HFFc6 (cell line): ENCODE measurements at regions not wholly inside any gene's neighbourhood (a gene's known extent, or its start where the extent isn't known, plus 50 kb on each side); places are given as distances from the start of the nearest gene placed in this dataset.

Experiments used
- DNase-seq: peaks from one replicate; pipeline ENCODE4 v3.0.0-alpha.2; 2018
- H3K27ac Mint-ChIP-seq: 2 replicates; pipeline ENCODE4 v1.8.0; 2020; ENCODE audit warnings: mild to moderate bottlenecking, mixed read lengths
- H3K27me3 Mint-ChIP-seq: 2 replicates; pipeline ENCODE4 v1.8.0; 2021; ENCODE audit warnings: mild to moderate bottlenecking, moderate library complexity, mixed read lengths; ENCODE audit not compliant: insufficient read depth
- H3K36me3 Mint-ChIP-seq: 2 replicates; pipeline ENCODE4 v1.8.0; 2021; ENCODE audit warnings: low read depth, mixed read lengths
- H3K4me1 Mint-ChIP-seq: 2 replicates; pipeline ENCODE4 v1.8.0; 2020; ENCODE audit warnings: low read depth, mixed read lengths
- H3K4me3 Mint-ChIP-seq: 2 replicates; pipeline ENCODE4 v1.8.0; 2020; ENCODE audit warnings: mild to moderate bottlenecking, moderate library complexity, mixed read lengths
- H3K9me3 Mint-ChIP-seq: 2 replicates; pipeline ENCODE4 v1.8.0; 2020; ENCODE audit warnings: mild to moderate bottlenecking, mixed read lengths
- TF ChIP-seq, protein P1 (sequence below): fragments of 200-600 bp; sonication (generic); IDR thresholded peaks from 2 replicates; pipeline ENCODE4 v1.5.0; 2021; ENCODE audit warnings: antibody characterized with exemption, mild to moderate bottlenecking

DNA sequence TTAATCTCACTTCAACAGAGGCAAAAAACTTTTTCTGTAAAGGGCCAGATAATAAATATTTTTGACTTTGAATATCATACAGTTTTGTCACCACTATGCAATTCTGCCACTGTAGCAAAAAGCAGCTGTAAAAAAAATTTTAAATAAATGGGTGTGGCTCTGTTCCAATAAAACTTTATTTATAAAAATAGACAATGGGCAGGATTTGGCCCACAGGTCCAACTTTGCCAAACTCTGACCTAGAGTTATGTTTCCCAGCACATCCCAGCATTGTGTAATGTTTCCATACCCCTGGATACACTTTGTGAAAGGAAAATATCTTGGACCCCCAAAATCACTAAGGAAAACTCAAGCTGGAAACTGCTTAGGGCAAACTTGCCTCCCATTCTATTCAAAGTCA is 94.9 kb upstream of the USP38 start:
- Mint-ChIP-seq H3K4me3 (no peak overlapping the region), H3K9me3 (no peaks in the 10 kb centered on the region; the same call in 1 of the 2 replicates), H3K27ac (no peak overlapping the region), H3K27me3 (peaks cover 4% of the 10 kb centered on the region), H3K4me1 (no peaks in the 10 kb centered on the region; the same call in 1 of the 2 replicates), H3K36me3 (no peaks in the 10 kb centered on the region)
- DNase-seq: no peak
- TF ChIP-seq, protein P1, sequence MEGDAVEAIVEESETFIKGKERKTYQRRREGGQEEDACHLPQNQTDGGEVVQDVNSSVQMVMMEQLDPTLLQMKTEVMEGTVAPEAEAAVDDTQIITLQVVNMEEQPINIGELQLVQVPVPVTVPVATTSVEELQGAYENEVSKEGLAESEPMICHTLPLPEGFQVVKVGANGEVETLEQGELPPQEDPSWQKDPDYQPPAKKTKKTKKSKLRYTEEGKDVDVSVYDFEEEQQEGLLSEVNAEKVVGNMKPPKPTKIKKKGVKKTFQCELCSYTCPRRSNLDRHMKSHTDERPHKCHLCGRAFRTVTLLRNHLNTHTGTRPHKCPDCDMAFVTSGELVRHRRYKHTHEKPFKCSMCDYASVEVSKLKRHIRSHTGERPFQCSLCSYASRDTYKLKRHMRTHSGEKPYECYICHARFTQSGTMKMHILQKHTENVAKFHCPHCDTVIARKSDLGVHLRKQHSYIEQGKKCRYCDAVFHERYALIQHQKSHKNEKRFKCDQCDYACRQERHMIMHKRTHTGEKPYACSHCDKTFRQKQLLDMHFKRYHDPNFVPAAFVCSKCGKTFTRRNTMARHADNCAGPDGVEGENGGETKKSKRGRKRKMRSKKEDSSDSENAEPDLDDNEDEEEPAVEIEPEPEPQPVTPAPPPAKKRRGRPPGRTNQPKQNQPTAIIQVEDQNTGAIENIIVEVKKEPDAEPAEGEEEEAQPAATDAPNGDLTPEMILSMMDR: no peak

DNA sequence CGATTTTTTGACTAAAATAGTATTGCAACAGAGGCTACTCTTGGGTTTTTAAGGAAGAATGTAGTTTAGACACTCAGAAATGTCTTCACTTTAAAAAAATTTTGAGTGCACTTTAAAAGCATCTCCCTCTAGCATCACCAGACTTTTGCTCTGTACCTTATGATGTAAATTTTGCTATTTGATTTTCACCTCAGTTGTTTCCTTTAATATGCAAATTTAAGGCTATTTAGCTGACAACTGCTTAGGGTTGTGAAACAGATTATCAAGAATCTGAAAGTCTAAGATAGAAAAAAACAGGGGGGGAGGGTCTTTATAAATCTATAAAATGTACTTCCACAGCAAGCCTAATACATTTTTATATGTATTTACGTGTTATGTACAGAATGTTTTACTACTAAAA is 92.9 kb upstream of the USP38 start:
- TF ChIP-seq, protein P1: no peak
- H3K36me3 Mint-ChIP-seq: no peaks in the 10 kb centered on the region
- H3K27me3 Mint-ChIP-seq: peaks cover 5% of the 10 kb centered on the region; the same call in 1 of the 2 replicates
- H3K4me3 Mint-ChIP-seq: no peak overlapping the region
- no peaks in the 10 kb centered on the region for H3K4me1 Mint-ChIP-seq
- no peak for DNase-seq
- H3K27ac Mint-ChIP-seq: no peak overlapping the region
- no peaks in the 10 kb centered on the region; the same call in 1 of the 2 replicates for H3K9me3 Mint-ChIP-seq

DNA sequence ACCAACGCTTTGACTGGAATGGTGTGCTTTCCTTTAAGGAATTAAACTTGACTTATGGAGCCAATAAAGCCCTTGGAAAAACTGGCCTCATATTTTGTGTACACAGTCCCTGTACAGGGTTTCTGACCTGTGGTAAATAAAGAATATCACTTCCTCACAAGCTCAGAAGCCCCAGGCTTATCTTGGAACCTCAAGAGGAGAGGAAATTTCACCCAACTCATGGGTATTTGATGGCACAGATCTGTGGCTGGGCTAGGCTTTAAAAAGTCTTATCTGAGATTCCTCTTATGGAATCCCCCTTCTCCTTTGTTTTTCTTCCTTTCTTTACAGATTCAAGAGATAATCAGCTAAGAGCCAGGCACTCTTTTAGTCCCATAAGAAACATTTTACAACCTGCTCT is 89.3 kb upstream of the USP38 start:
- Mint-ChIP-seq H3K4me1 (no peaks in the 10 kb centered on the region), H3K36me3 (no peaks in the 10 kb centered on the region), H3K9me3 (no peaks in the 10 kb centered on the region; the same call in 1 of the 2 replicates), H3K27me3 (peaks cover 4% of the 10 kb centered on the region; the same call in 1 of the 2 replicates), H3K4me3 (no peak overlapping the region), H3K27ac (no peak overlapping the region)
- DNase-seq: no peak
- TF ChIP-seq, protein P1: no peak

DNA sequence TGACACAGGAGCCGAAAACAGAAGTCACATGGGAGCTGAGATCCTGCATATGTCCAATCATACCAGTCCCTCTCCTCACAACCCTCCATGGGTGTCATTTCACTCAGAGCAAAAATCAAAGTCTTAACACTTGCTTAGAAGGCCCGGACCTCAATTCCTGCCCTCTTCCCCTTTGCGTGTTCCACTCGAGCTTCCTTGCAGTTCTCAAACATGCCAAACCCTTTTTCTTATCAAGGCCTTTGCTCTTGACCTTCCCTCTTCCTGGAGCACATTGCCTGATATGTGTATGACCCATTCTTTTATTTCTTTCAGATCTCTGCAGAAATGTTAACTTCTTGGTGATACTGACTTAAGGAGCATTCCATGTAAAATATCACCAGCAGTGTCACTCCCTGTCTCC is 87.0 kb upstream of the USP38 start:
- no peak for DNase-seq
- Mint-ChIP-seq H3K4me1 (no peaks in the 10 kb centered on the region), H3K4me3 (no peak overlapping the region), H3K27ac (no peak overlapping the region), H3K36me3 (no peaks in the 10 kb centered on the region), H3K27me3 (peaks cover 1% of the 10 kb centered on the region; the same call in 1 of the 2 replicates), H3K9me3 (no peaks in the 10 kb centered on the region)
- TF ChIP-seq, protein P1: no peak

DNA sequence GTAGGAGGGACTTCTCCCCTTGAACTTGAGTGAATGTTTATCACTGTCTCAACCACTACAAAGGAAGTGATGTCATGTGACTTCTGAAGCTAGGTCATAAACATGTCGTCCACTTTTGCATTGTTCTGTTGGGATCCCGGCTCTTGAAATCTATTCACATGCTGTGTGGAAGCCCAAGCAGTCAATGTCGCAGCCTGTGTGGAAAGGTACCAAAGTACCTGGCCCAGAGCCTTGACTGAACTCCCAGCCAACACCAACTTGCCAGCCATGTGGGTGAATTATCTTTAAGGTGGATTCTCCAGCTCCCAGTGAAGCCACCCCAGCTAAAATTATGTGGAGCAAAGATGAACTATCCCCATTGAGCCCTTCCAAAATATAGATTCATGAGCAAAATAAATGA is 85.0 kb upstream of the USP38 start:
- no peak overlapping the region for H3K4me3 Mint-ChIP-seq
- TF ChIP-seq, protein P1: no peak
- no peaks in the 10 kb centered on the region for H3K9me3 Mint-ChIP-seq
- H3K36me3 Mint-ChIP-seq: no peaks in the 10 kb centered on the region
- H3K4me1 Mint-ChIP-seq: no peaks in the 10 kb centered on the region
- DNase-seq: no peak
- H3K27me3 Mint-ChIP-seq: peaks cover 1% of the 10 kb centered on the region; the same call in 1 of the 2 replicates
- H3K27ac Mint-ChIP-seq: no peak overlapping the region

DNA sequence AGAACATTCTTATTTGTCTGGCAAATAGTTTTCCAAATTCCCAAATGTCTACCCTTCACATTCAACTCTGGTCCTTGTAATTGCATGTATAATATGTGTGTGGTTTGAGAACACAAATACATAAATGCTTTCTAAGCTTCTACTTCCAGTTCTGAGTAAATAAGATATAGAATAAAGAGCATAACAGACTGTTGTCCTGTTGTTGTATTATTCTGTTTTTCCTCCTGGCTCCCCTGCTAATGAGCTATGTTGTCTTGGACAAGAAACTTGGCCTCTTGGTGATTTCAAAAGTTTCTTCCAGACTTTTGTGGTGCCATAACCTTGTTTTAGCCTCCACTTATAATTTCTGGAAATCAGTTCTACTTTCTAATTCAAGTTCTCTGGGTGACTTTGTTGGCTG is 75.3 kb upstream of the USP38 start:
- no peaks in the 10 kb centered on the region; the same call in 1 of the 2 replicates for H3K27me3 Mint-ChIP-seq
- TF ChIP-seq, protein P1: no peak
- no peaks in the 10 kb centered on the region for H3K36me3 Mint-ChIP-seq
- no peaks in the 10 kb centered on the region for H3K9me3 Mint-ChIP-seq
- H3K27ac Mint-ChIP-seq: no peak overlapping the region
- H3K4me1 Mint-ChIP-seq: no peaks in the 10 kb centered on the region
- no peak for DNase-seq
- no peak overlapping the region for H3K4me3 Mint-ChIP-seq
